Right lobe of liver (tissue), 4 donors: ENCODE measurements at regions not wholly inside any gene's neighbourhood (a gene's known extent, or its start where the extent isn't known, plus 50 kb on each side); places are given as distances from the start of the nearest gene placed in this dataset.

ENCODE experiments used
- CTCF ChIP-seq, 4 donors: fragments of 200-600 bp in 3 of 4; fragments of 450-650 bp in 1 of 4; IDR thresholded peaks; one replicate each; pipeline versions ENCODE4 v1.5.1 to v1.8.0; 2016 to 2022; ENCODE audit warnings: antibody characterized with exemption in 4 of 4, mild to moderate bottlenecking in 2 of 4
- POLR2A ChIP-seq: fragments of 450-650 bp; IDR thresholded peaks from one replicate; pipeline ENCODE4 v1.6.1; 2017; ENCODE audit warnings: antibody characterized with exemption, mild to moderate bottlenecking
- donor health status: DM: no; HTN: no; CAD: no.
- donor health status: DM: no; HTN: no; CAD: no.
- donor health status: DM: no; HTN: yes; CAD: no.

GRCh38 chr11:127931803-127932202, 655.6 kb downstream of the ETS1 start:
- TF ChIP-seq CTCF (IDR thresholded peaks at IDR 0.05) = no peak
- TF ChIP-seq POLR2A = no peak
